MM.1S (cell line): ENCODE measurements at regions not wholly inside any gene's neighbourhood (a gene's known extent, or its start where the extent isn't known, plus 50 kb on each side); places are given as distances from the start of the nearest gene placed in this dataset.

ENCODE experiments used
- DNase-seq: peaks from one replicate; pipeline ENCODE4 v3.0.0-alpha.2; 2015
- H2AFZ ChIP-seq: fragments of 300-600 bp; sonication (generic); 2 replicates; pipeline ENCODE4 v1.6.0; 2016; ENCODE audit warnings: antibody characterized with exemption, low read length
- H3F3A ChIP-seq: fragments of 300-600 bp; sonication (generic); 2 replicates; pipeline ENCODE4 v1.6.1; 2016; ENCODE audit warnings: mild to moderate bottlenecking, antibody characterized with exemption, low read length, moderate library complexity, mixed read lengths; ENCODE audit not compliant: insufficient read depth
- H3K27ac ChIP-seq: fragments of 300-600 bp; sonication (generic); 2 replicates; pipeline ENCODE4 v1.5.1; 2016; ENCODE audit warnings: mild to moderate bottlenecking, low read length
- H3K27me3 ChIP-seq: fragments of 300-600 bp; sonication (generic); replicated peaks from 2 replicates; pipeline ENCODE4 v1.6.0; 2016; ENCODE audit warnings: low read length; ENCODE audit not compliant: insufficient read depth
- H3K36me3 ChIP-seq: fragments of 300-600 bp; sonication (generic); replicated peaks from 2 replicates; pipeline ENCODE4 v1.6.1; 2016; ENCODE audit warnings: mild to moderate bottlenecking, low read length, mixed read lengths; ENCODE audit not compliant: insufficient read depth
- H3K4me1 ChIP-seq: fragments of 300-600 bp; sonication (generic); 2 replicates; pipeline ENCODE4 v1.6.1; 2016; ENCODE audit warnings: low read length, mixed read lengths
- H3K4me2 ChIP-seq: fragments of 300-600 bp; sonication (generic); 2 replicates; pipeline ENCODE4 v1.6.0; 2016; ENCODE audit warnings: low read depth, low read length
- H3K4me3 ChIP-seq: fragments of 300-600 bp; sonication (generic); 2 replicates; pipeline ENCODE4 v1.5.1; 2016; ENCODE audit warnings: low read length, mixed read lengths
- H3K79me2 ChIP-seq: fragments of 300-600 bp; sonication (generic); 2 replicates; pipeline ENCODE4 v1.6.1; 2016; ENCODE audit warnings: mixed run types, low read length, mixed read lengths
- H3K9ac ChIP-seq: fragments of 300-600 bp; sonication (generic); 2 replicates; pipeline ENCODE4 v1.6.1; 2016; ENCODE audit warnings: low read length, mixed read lengths
- H3K9me2 ChIP-seq: fragments of 300-600 bp; sonication (generic); replicated peaks from 2 replicates; pipeline ENCODE4 v1.6.1; 2016; ENCODE audit warnings: mild to moderate bottlenecking, low read length, mixed read lengths; ENCODE audit not compliant: insufficient read depth
- H3K9me3 ChIP-seq: fragments of 300-600 bp; sonication (generic); replicated peaks from 2 replicates; pipeline ENCODE4 v1.6.1; 2016; ENCODE audit warnings: mild to moderate bottlenecking, low read length, mixed read lengths; ENCODE audit not compliant: insufficient read depth
- H4K20me1 ChIP-seq: fragments of 300-600 bp; sonication (generic); 2 replicates; pipeline ENCODE4 v1.6.1; 2016; ENCODE audit warnings: mild to moderate bottlenecking, low read length, moderate library complexity, mixed read lengths; ENCODE audit not compliant: insufficient read depth
- EZH2 ChIP-seq: fragments of 300-600 bp; sonication (generic); optimal IDR thresholded peaks from 2 replicates; pipeline ENCODE3; 2017; ENCODE audit warnings: low read depth, mild to moderate bottlenecking, antibody characterized with exemption, low read length, mixed read lengths
- EZH2phosphoT487 ChIP-seq: fragments of 300-600 bp; sonication (generic); IDR thresholded peaks from 2 replicates; pipeline ENCODE4 v1.6.1; 2018; ENCODE audit warnings: antibody characterized with exemption, low read length
- TF ChIP-seq, protein P1 (sequence below): fragments of 300-600 bp; sonication (generic); IDR thresholded peaks from 2 replicates; pipeline ENCODE4 v1.5.1; 2016; ENCODE audit warnings: antibody characterized with exemption, low read length, mixed read lengths

DNA sequence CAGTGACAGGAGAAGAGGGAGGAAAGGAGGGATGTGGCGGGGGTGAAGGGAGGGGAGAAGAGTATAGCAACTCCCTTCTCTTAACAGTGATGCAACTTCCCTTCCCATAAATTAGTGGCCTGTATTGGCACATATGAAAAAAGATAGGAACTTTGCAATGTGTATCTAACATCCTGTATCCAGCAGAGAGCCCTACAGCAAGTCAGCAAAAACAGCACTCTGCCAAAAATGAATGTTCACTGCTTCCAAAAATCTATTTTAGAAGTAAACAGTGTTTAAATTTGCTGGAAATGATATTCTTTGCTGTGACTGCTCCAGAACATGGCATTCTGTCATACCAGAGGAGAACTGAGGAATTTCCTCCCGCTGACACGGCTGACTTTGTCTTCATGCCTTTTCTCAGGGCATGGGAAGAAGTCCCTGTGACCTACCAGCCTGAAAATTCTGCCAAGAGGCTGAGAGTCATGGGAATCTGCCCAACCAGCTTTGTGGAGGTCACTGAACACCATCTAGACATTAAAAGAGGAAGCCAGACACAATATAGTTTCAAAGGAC is 343.4 kb upstream of the RASGEF1B start:
- Histone ChIP-seq H3K9ac (no peak overlapping the region), H3K4me1 (no peaks in the 10 kb centered on the region), H3K79me2 (no peaks in the 10 kb centered on the region), H3K9me2 (no peaks in the 10 kb centered on the region), H3K4me2 (no peak overlapping the region), H3K4me3 (no peak overlapping the region), H2AFZ (no peak overlapping the region), H4K20me1 (no peaks in the 10 kb centered on the region), H3F3A (no peaks in the 10 kb centered on the region), H3K36me3 (no peaks in the 10 kb centered on the region), H3K27ac (no peak overlapping the region), H3K9me3 (no peaks in the 10 kb centered on the region), H3K27me3 (no peaks in the 10 kb centered on the region)
- DNase-seq, result no peak
- TF ChIP-seq EZH2 (no peak), EZH2phosphoT487 (no peak)
- TF ChIP-seq, protein P1, sequence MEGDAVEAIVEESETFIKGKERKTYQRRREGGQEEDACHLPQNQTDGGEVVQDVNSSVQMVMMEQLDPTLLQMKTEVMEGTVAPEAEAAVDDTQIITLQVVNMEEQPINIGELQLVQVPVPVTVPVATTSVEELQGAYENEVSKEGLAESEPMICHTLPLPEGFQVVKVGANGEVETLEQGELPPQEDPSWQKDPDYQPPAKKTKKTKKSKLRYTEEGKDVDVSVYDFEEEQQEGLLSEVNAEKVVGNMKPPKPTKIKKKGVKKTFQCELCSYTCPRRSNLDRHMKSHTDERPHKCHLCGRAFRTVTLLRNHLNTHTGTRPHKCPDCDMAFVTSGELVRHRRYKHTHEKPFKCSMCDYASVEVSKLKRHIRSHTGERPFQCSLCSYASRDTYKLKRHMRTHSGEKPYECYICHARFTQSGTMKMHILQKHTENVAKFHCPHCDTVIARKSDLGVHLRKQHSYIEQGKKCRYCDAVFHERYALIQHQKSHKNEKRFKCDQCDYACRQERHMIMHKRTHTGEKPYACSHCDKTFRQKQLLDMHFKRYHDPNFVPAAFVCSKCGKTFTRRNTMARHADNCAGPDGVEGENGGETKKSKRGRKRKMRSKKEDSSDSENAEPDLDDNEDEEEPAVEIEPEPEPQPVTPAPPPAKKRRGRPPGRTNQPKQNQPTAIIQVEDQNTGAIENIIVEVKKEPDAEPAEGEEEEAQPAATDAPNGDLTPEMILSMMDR, result no peak

DNA sequence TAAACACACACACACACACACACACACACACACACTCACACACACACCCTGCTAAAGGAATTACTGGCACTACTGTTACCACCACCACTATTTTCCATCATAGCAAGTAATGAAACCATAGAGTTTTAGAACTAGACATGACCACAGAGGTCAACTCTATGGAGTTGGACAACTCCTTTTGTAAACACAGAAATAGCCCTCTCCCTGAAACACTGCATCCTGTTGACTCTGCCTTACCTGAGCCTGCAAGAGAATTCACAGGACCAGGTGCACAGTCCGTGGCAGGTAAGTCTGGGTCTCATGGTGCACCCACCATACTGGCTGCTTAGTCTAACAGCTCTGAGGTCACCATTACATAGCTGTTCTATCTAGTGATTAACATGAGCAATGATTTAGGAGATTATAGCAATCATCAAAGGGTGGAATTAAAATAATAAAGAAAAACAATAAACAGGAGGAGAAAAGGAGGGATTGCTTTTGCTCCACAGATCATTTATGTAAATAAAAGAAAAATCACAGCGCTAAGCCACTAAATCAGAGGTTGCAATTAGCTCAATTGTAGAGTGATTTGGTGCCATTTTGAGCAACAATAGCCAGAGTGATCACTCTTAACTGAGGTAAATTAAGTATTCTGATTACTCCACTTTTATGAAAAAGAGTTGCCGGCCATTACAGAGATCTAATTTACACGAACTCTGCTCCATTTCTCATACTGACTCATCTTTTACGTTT is 340.0 kb upstream of the RASGEF1B start:
- Histone ChIP-seq H3K27ac (no peak overlapping the region), H3K27me3 (no peaks in the 10 kb centered on the region), H3K4me2 (no peak overlapping the region), H3K4me1 (no peaks in the 10 kb centered on the region), H3K79me2 (no peaks in the 10 kb centered on the region), H4K20me1 (no peaks in the 10 kb centered on the region), H2AFZ (no peak overlapping the region), H3K36me3 (no peaks in the 10 kb centered on the region), H3K9ac (no peak overlapping the region), H3K4me3 (no peak overlapping the region), H3K9me2 (no peaks in the 10 kb centered on the region), H3F3A (no peaks in the 10 kb centered on the region), H3K9me3 (no peaks in the 10 kb centered on the region)
- TF ChIP-seq, protein P1, result no peak
- TF ChIP-seq EZH2phosphoT487, result no peak
- TF ChIP-seq EZH2, result no peak
- no peak for DNase-seq

DNA sequence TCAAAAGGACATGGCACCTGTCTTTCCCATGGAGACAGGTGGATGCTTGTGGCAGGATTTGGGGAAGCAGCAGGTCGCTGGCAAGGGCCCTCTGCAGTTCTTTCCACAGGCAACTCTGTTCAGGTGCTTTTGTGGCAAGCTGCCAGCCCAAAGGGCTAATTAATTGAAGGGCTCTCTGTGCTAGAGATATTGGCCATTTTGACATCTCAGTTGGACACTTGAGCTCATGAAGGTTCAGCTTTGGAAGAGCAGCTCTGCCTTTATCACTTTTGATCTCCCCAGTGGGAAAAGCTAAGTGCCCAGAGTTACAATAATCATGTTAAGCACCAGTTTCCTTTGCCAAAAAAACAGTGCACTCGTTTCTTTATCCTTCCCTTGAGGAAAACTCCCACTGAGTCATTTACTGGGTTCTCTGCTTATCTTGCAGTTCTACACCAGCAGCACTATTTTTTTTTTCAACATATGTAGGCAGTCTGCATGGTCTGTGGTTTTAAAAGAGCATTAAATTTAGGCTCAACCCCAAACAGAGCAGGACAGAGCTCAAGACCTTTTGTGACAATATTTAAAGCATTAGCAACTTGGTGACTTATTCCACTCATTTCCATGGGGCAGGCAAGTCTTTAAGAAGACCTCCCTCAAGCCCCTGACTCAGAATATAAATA is 336.4 kb upstream of the RASGEF1B start:
- no peaks in the 10 kb centered on the region for H4K20me1 ChIP-seq
- no peaks in the 10 kb centered on the region for H3K9me2 ChIP-seq
- DNase-seq, result no peak
- H3K4me2 ChIP-seq, result no peak overlapping the region
- no peaks in the 10 kb centered on the region for H3K9me3 ChIP-seq
- H3K9ac ChIP-seq, result no peak overlapping the region
- 0 out of 2 replicates have a peak overlapping the region, but pooled peaks have one; percentile 2 for H2AFZ ChIP-seq
- no peaks in the 10 kb centered on the region for H3F3A ChIP-seq
- TF ChIP-seq, protein P1, result no peak
- TF ChIP-seq EZH2, result no peak
- TF ChIP-seq EZH2phosphoT487, result no peak
- H3K27me3 ChIP-seq, result no peaks in the 10 kb centered on the region
- no peak overlapping the region for H3K27ac ChIP-seq
- H3K79me2 ChIP-seq, result no peaks in the 10 kb centered on the region
- no peaks in the 10 kb centered on the region for H3K36me3 ChIP-seq
- no peak overlapping the region for H3K4me3 ChIP-seq
- H3K4me1 ChIP-seq, result no peaks in the 10 kb centered on the region
